Liver (tissue), 8 donors: ENCODE measurements at regions not wholly inside any gene's neighbourhood (a gene's known extent, or its start where the extent isn't known, plus 50 kb on each side); places are given as distances from the start of the nearest gene placed in this dataset.

ENCODE experiments used
- DNase-seq: peaks from one replicate; pipeline ENCODE4 v3.0.0-alpha.2; 2017; ENCODE audit warnings: low spot score
- H3K27ac ChIP-seq, 2 donors: one replicate each; pipeline ENCODE4 v1.7.0; 2013; ENCODE audit warnings: inconsistent platforms in 2 of 2, low read length in 2 of 2, control low read depth in 1 of 2, low read depth in 1 of 2, mild to moderate bottlenecking in 1 of 2
- H3K27me3 ChIP-seq, 4 donors: one replicate each; pipeline versions ENCODE4 v1.6.1 to v1.7.0; 2013; ENCODE audit warnings: low read length in 3 of 4, inconsistent platforms in 1 of 4, mild to moderate bottlenecking in 1 of 4, moderate library complexity in 1 of 4; ENCODE audit not compliant: control insufficient read depth in 4 of 4, insufficient read depth in 4 of 4
- H3K36me3 ChIP-seq, 4 donors: one replicate each; pipeline versions ENCODE4 v1.6.1 to v1.7.0; 2013; ENCODE audit warnings: low read length in 3 of 4, mild to moderate bottlenecking in 3 of 4, low read depth in 1 of 4, moderate library complexity in 1 of 4; ENCODE audit not compliant: control insufficient read depth in 4 of 4, insufficient read depth in 3 of 4
- H3K4me1 ChIP-seq, 4 donors: one replicate each; pipeline versions ENCODE4 v1.6.1 to v1.7.0; 2013; ENCODE audit warnings: low read length in 3 of 4, mild to moderate bottlenecking in 3 of 4, moderate library complexity in 1 of 4; ENCODE audit not compliant: control insufficient read depth in 4 of 4, insufficient read depth in 4 of 4
- H3K4me3 ChIP-seq, 3 donors: one replicate each; pipeline versions ENCODE4 v1.6.1 to v1.7.0; 2013; ENCODE audit warnings: low read length in 3 of 3, control low read depth in 1 of 3, low read depth in 1 of 3, mild to moderate bottlenecking in 1 of 3
- H3K9ac ChIP-seq, 2 donors: one replicate each; pipeline ENCODE4 v1.7.0; 2013; ENCODE audit warnings: low read length in 2 of 2, mild to moderate bottlenecking in 2 of 2, moderate library complexity in 2 of 2, control low read depth in 1 of 2, low read depth in 1 of 2
- H3K9me3 ChIP-seq, 4 donors: one replicate each; pipeline versions ENCODE4 v1.6.1 to v1.7.0; 2013; ENCODE audit warnings: low read length in 3 of 4; ENCODE audit not compliant: control insufficient read depth in 4 of 4
- CTCF ChIP-seq: fragments of 150-350 bp; IDR thresholded peaks from 2 replicates; pipeline ENCODE4 v1.5.1; 2017; ENCODE audit warnings: improper control_type of control experiment, low read depth, low read length; ENCODE audit not compliant: missing input control
- EGR1 ChIP-seq, 2 donors: IDR thresholded peaks; 2 replicates each; pipeline ENCODE4 v1.6.1; 2016 to 2018; ENCODE audit warnings: antibody characterized with exemption in 2 of 2, low read depth in 2 of 2
- GABPA ChIP-seq, 2 donors: IDR thresholded peaks in 1 of 2; conservative IDR thresholded peaks in 1 of 2; 2 replicates each; pipeline ENCODE4 v1.6.1; 2016; ENCODE audit warnings: antibody characterized with exemption in 2 of 2, mild to moderate bottlenecking in 1 of 2, moderate library complexity in 1 of 2
- HNF4A ChIP-seq, 2 donors: conservative IDR thresholded peaks; 2 replicates each; pipeline ENCODE4 v1.6.1; 2016; ENCODE audit warnings: antibody characterized with exemption in 2 of 2, mild to moderate bottlenecking in 2 of 2
- HNF4G ChIP-seq: IDR thresholded peaks from 2 replicates; pipeline ENCODE4 v1.6.1; 2016; ENCODE audit warnings: antibody characterized with exemption
- JUND ChIP-seq, 2 donors: IDR thresholded peaks; 2 replicates each; pipeline ENCODE4 v1.6.1; 2016; ENCODE audit warnings: antibody characterized with exemption in 2 of 2
- MAX ChIP-seq: IDR thresholded peaks from 2 replicates; pipeline ENCODE4 v1.6.1; 2016; ENCODE audit warnings: antibody characterized with exemption
- NR2F2 ChIP-seq: IDR thresholded peaks from 2 replicates; pipeline ENCODE4 v1.6.1; 2016; ENCODE audit warnings: antibody characterized with exemption
- RAD21 ChIP-seq, 2 donors: IDR thresholded peaks; 2 replicates each; pipeline ENCODE4 v1.6.1; 2016; ENCODE audit warnings: antibody characterized with exemption in 2 of 2, mild to moderate bottlenecking in 2 of 2
- REST ChIP-seq: IDR thresholded peaks from 2 replicates; pipeline ENCODE4 v1.6.1; 2016; ENCODE audit warnings: antibody characterized with exemption, mild to moderate bottlenecking
- TAF1 ChIP-seq: conservative IDR thresholded peaks from 2 replicates; pipeline ENCODE4 v1.6.1; 2016; ENCODE audit warnings: antibody characterized with exemption, mild to moderate bottlenecking
- YY1 ChIP-seq: IDR thresholded peaks from 2 replicates; pipeline ENCODE4 v1.6.1; 2016; ENCODE audit warnings: antibody characterized with exemption, mild to moderate bottlenecking
- WGBS: extraction: QIAGEN DNeasy Blood & Tissue Kit; methylation state at CpG from one replicate; pipeline ENCODE4 v1.1.7; 2013; 5-methylcytosine and 5-hydroxymethylcytosine counted together
- donor health status: healthy.
- donor health status: healthy.
- donor health status: healthy.
- donor health status: healthy.
- donor health status: healthy.

GRCh38 chr20:60966766-60967165 lies 285.3 kb upstream of the CDH4 start:
- Histone ChIP-seq H3K27ac (no peak overlapping the region), H3K27me3 (peaks cover 0 to 9% (median 0%) of the 10 kb centered on the region in 4 donors), H3K9me3 (no peaks in the 10 kb centered on the region), H3K36me3 (peaks cover 0 to 2% (median 0%) of the 10 kb centered on the region in 4 donors), H3K9ac (no peak overlapping the region), H3K4me3 (no peak overlapping the region), H3K4me1 (no peaks in the 10 kb centered on the region)
- no peak for DNase-seq
- WGBS = 80% methylated on average over 19 of the region's 19 CpGs
- no peak for TF ChIP-seq JUND (IDR thresholded peaks at IDR 0.05)

- no peak overlapping the region for H3K9ac ChIP-seq
- DNase-seq = no peak
- H3K36me3 ChIP-seq = peaks cover 0 to 2% (median 0%) of the 10 kb centered on the region in 4 donors
- WGBS = 61% methylated on average over 56 of the region's 56 CpGs
- H3K9me3 ChIP-seq = no peaks in the 10 kb centered on the region
- H3K4me1 ChIP-seq = no peaks in the 10 kb centered on the region
- TF ChIP-seq EGR1 (IDR thresholded peaks at IDR 0.05; ENCODE audit: low read depth in 2 of 2) = no peak
- no peak for TF ChIP-seq JUND (IDR thresholded peaks at IDR 0.05)
- no peak for TF ChIP-seq HNF4G
- no peak for TF ChIP-seq HNF4A (conservative IDR thresholded peaks at IDR 0.05)
- TF ChIP-seq REST = no peak
- TF ChIP-seq MAX = no peak
- no peak for TF ChIP-seq RAD21 (IDR thresholded peaks at IDR 0.05)
- no peak for TF ChIP-seq YY1
- no peak for TF ChIP-seq TAF1
- no peak for TF ChIP-seq CTCF
- no peak for TF ChIP-seq NR2F2
- TF ChIP-seq GABPA (IDR thresholded peaks at IDR 0.05 in 1 of 2, conservative IDR thresholded peaks at IDR 0.05 in 1 of 2) = no peak
- no peak overlapping the region for H3K27ac ChIP-seq
- H3K4me3 ChIP-seq = no peak overlapping the region
- H3K27me3 ChIP-seq = peaks cover 0 to 9% (median 0%) of the 10 kb centered on the region in 4 donors
Observed at GRCh38 chr20:60967431-60968316, 284.4 kb upstream of the CDH4 start.
